PC-3 (cell line): ENCODE measurements at regions not wholly inside any gene's neighbourhood (a gene's known extent, or its start where the extent isn't known, plus 50 kb on each side); places are given as distances from the start of the nearest gene placed in this dataset.

ENCODE experiments used
- ATAC-seq: fragments of 200-7000 bp; cut with Tn5 transposase; 2 replicates; pipeline ENCODE4 v1.9.1; 2020; ENCODE audit warnings: mild to moderate bottlenecking, moderate library complexity
- BruUV-seq: library from RNA; stranded (reverse); fragments of 400-500 nt; replicated peaks from 2 replicates; lab custom pipeline; 2021; lab: Mats Ljungman, UMichigan
- CTCF ChIA-PET: fragments of 300-600 bp; sonication (Branson Sonifier 250); formaldehyde crosslinking; loops from one replicate; lab custom pipeline; 2022; ENCODE audit warnings: antibody characterized with exemption; lab: Charles Lee
- POLR2A ChIA-PET: fragments of 300-600 bp; sonication (Branson Sonifier 250); formaldehyde crosslinking; loops from one replicate; lab custom pipeline; 2022; ENCODE audit warnings: antibody characterized with exemption; ENCODE audit not compliant: unreplicated experiment; lab: Charles Lee
- DNase-seq: peaks from one replicate; pipeline ENCODE4 v3.0.0-alpha.2; 2015
- H2AFZ ChIP-seq: fragments of 300-600 bp; sonication (generic); 2 replicates; pipeline ENCODE4 v1.6.0; 2016; ENCODE audit warnings: antibody characterized with exemption, low read length
- H3F3A ChIP-seq: fragments of 300-600 bp; sonication (generic); one replicate; pipeline ENCODE4 v1.6.0; 2017; ENCODE audit warnings: antibody characterized with exemption, low read length, control low read depth, mild to moderate bottlenecking; ENCODE audit not compliant: unreplicated experiment
- H3K27ac ChIP-seq: fragments of 300-600 bp; sonication (generic); 2 replicates; pipeline ENCODE4 v1.5.1; 2016; ENCODE audit warnings: mild to moderate bottlenecking, low read length
- H3K27me3 ChIP-seq: fragments of 300-600 bp; sonication (generic); 2 replicates; pipeline ENCODE4 v1.6.1; 2016; ENCODE audit warnings: low read length, mixed read lengths
- H3K36me3 ChIP-seq: fragments of 300-600 bp; sonication (generic); 2 replicates; pipeline ENCODE4 v1.6.1; 2016; ENCODE audit warnings: low read depth, mixed run types, low read length, mixed read lengths
- H3K4me1 ChIP-seq: fragments of 300-600 bp; sonication (generic); 2 replicates; pipeline ENCODE4 v1.5.1; 2016; ENCODE audit warnings: low read length; ENCODE audit not compliant: insufficient read depth
- H3K4me2 ChIP-seq: fragments of 300-600 bp; sonication (generic); 2 replicates; pipeline ENCODE4 v1.6.0; 2016; ENCODE audit warnings: low read length
- H3K4me3 ChIP-seq: fragments of 300-600 bp; sonication (generic); 2 replicates; pipeline ENCODE4 v1.5.1; 2016; ENCODE audit warnings: mild to moderate bottlenecking, low read length, mixed read lengths
- H3K79me2 ChIP-seq: fragments of 300-600 bp; sonication (generic); 2 replicates; pipeline ENCODE4 v1.6.1; 2017; ENCODE audit warnings: low read length, mixed read lengths
- H3K9ac ChIP-seq: fragments of 300-600 bp; sonication (generic); 2 replicates; pipeline ENCODE4 v1.6.0; 2016; ENCODE audit warnings: mild to moderate bottlenecking, low read length
- H3K9me2 ChIP-seq: fragments of 300-600 bp; sonication (generic); replicated peaks from 2 replicates; pipeline ENCODE4 v1.6.1; 2016; ENCODE audit warnings: mixed run types, low read length, mixed read lengths
- H3K9me3 ChIP-seq: fragments of 300-600 bp; sonication (generic); 2 replicates; pipeline ENCODE4 v1.6.1; 2016; ENCODE audit warnings: low read length, mixed read lengths
- H4K20me1 ChIP-seq: fragments of 300-600 bp; sonication (generic); 2 replicates; pipeline ENCODE4 v1.6.1; 2016; ENCODE audit warnings: low read length, mixed read lengths
- EZH2 ChIP-seq: fragments of 300-600 bp; sonication (generic); IDR thresholded peaks from one replicate; pipeline ENCODE4 v1.6.1; 2017; ENCODE audit warnings: antibody characterized with exemption, mild to moderate bottlenecking, low read length; ENCODE audit not compliant: unreplicated experiment
- EZH2phosphoT487 ChIP-seq: fragments of 300-600 bp; sonication (generic); IDR thresholded peaks from 2 replicates; pipeline ENCODE4 v1.6.1; 2018; ENCODE audit warnings: mild to moderate bottlenecking, antibody characterized with exemption, low read length, borderline replicate concordance
- intact Hi-C: fragments of 100-400 bp; cut with micrococcal nuclease; formaldehyde crosslinking; loops from 2 replicates; pipeline ENCODE4 v1.9.0; 2023
- TF ChIP-seq, protein P1 (sequence below): fragments of 300-600 bp; sonication (generic); conservative IDR thresholded peaks from 2 replicates; pipeline ENCODE4 v1.5.1; 2017; ENCODE audit warnings: antibody characterized with exemption, low read depth, mild to moderate bottlenecking, low read length

DNA sequence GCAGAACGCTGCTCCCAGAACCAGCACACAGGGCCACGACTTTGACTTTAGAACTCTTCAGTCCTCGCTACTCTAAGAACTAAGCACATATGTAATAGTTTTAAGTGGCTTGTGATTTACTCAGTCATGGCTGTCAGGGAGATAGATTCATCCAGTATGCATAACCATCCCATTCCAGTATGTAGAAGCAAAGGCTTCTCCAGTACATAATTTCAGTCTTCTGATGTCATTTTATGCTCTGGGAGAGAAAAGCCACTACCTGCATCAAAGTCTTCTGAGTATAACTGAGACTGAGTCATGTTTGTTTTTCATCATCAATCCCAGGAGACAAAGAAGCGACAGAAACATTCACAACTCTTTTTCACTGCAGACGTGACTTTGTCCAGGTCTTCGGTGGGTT lies 885.7 kb downstream of the PLA2G4A start:
- ChIA-PET CTCF (no interaction called here), POLR2A (no interaction called here)
- Histone ChIP-seq H2AFZ (no peak overlapping the region), H3F3A (no peaks in the 10 kb centered on the region), H3K4me3 (no peak overlapping the region), H3K36me3 (no peaks in the 10 kb centered on the region), H3K4me2 (no peak overlapping the region), H3K9me2 (no peaks in the 10 kb centered on the region), H3K79me2 (no peaks in the 10 kb centered on the region), H4K20me1 (no peaks in the 10 kb centered on the region), H3K4me1 (no peaks in the 10 kb centered on the region), H3K27me3 (no peaks in the 10 kb centered on the region), H3K9ac (no peak overlapping the region), H3K27ac (no peak overlapping the region), H3K9me3 (no peaks in the 10 kb centered on the region)
- DNase-seq, result no peak
- BruUV-seq, result no TSS peak
- TF ChIP-seq, protein P1, sequence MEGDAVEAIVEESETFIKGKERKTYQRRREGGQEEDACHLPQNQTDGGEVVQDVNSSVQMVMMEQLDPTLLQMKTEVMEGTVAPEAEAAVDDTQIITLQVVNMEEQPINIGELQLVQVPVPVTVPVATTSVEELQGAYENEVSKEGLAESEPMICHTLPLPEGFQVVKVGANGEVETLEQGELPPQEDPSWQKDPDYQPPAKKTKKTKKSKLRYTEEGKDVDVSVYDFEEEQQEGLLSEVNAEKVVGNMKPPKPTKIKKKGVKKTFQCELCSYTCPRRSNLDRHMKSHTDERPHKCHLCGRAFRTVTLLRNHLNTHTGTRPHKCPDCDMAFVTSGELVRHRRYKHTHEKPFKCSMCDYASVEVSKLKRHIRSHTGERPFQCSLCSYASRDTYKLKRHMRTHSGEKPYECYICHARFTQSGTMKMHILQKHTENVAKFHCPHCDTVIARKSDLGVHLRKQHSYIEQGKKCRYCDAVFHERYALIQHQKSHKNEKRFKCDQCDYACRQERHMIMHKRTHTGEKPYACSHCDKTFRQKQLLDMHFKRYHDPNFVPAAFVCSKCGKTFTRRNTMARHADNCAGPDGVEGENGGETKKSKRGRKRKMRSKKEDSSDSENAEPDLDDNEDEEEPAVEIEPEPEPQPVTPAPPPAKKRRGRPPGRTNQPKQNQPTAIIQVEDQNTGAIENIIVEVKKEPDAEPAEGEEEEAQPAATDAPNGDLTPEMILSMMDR, result no peak
- no peak for TF ChIP-seq EZH2phosphoT487
- no peak for TF ChIP-seq EZH2
- ATAC-seq, result no peak; the same call in 1 of the 2 replicates
- intact Hi-C loops, result no loop called here

DNA sequence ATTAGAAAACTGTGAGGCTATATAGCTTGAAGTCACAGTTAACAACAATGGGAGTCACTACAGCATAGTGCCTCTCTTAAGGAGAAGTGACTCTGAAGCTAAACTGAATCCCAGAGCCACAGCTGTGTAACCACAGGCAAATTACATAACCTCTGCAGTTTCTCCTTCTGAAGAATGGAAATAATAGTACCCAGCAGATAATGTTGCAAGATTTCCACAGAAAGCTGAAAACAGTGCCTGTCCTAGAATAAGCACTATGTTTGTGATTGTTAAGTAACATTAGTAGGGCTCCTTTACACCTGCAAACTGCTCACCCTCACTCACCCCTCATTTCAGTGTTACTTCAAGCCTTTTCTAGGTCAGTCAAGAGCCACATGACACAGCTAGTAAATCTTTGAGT lies 886.7 kb downstream of the PLA2G4A start:
- Histone ChIP-seq H3K4me3 (no peak overlapping the region), H3K27me3 (no peaks in the 10 kb centered on the region), H3K4me1 (no peaks in the 10 kb centered on the region), H2AFZ (no peak overlapping the region), H3K9me3 (no peaks in the 10 kb centered on the region), H3K4me2 (no peak overlapping the region), H3K9ac (no peak overlapping the region), H3K79me2 (no peaks in the 10 kb centered on the region), H3K9me2 (no peaks in the 10 kb centered on the region), H3F3A (no peaks in the 10 kb centered on the region), H3K36me3 (no peaks in the 10 kb centered on the region), H4K20me1 (no peaks in the 10 kb centered on the region), H3K27ac (no peak overlapping the region)
- TF ChIP-seq EZH2phosphoT487 (no peak), EZH2 (no peak)
- TF ChIP-seq, protein P1, result no peak
- intact Hi-C loops, result no loop called here
- BruUV-seq, result no TSS peak
- DNase-seq (no peak), ATAC-seq (no peak)
- ChIA-PET CTCF (no interaction called here), POLR2A (no interaction called here)

DNA sequence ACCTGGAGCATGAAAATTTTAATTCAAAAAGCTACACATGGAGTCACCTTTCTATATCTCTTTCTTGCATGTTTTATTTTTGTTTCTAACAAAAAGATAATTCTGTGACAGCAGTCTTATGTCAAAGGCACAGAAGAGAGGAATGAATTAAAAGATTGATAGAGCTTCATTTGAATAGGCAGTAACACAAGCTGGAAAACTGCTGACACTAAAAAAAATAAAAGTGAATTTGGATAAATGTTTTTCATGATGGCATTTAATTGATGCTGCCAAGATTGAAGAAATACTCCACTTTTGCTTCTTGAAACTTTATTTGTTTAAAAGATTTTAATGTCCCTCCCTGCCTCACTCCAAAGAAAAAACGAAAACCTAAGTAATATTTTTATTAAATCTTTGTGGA lies 887.4 kb downstream of the PLA2G4A start:
- Histone ChIP-seq H3K9me3 (no peaks in the 10 kb centered on the region), H4K20me1 (no peaks in the 10 kb centered on the region), H3K79me2 (no peaks in the 10 kb centered on the region), H3K27ac (no peak overlapping the region), H2AFZ (no peak overlapping the region), H3K9ac (no peak overlapping the region), H3K27me3 (no peaks in the 10 kb centered on the region), H3K4me1 (no peaks in the 10 kb centered on the region), H3K36me3 (no peaks in the 10 kb centered on the region), H3F3A (no peaks in the 10 kb centered on the region), H3K4me2 (no peak overlapping the region), H3K9me2 (no peaks in the 10 kb centered on the region), H3K4me3 (no peak overlapping the region)
- TF ChIP-seq EZH2phosphoT487 (no peak), EZH2 (no peak)
- TF ChIP-seq, protein P1, result no peak
- BruUV-seq, result no TSS peak
- ChIA-PET CTCF (no interaction called here), POLR2A (no interaction called here)
- DNase-seq, result no peak
- no peak for ATAC-seq
- intact Hi-C loops, result no loop called here
